Right cardiac atrium (tissue), 5 donors: ENCODE measurements at regions not wholly inside any gene's neighbourhood (a gene's known extent, or its start where the extent isn't known, plus 50 kb on each side); places are given as distances from the start of the nearest gene placed in this dataset.
A peak's percentile ranks its signal among the peaks of the same experiment; 100 is the strongest.
"Not testable (repeated sequence)": the region's sequence is repeated elsewhere in the genome, so short reads cannot be mapped to it uniquely, and the experiment has no call there.

ENCODE experiments used
- ATAC-seq, 2 donors: fragments of 200-7000 bp; cut with Tn5 transposase; one replicate each; pipeline versions ENCODE4 v1.8.0 to v1.9.1; 2020; ENCODE audit warnings: moderate library complexity in 2 of 2, mild to moderate bottlenecking in 1 of 2
- DNase-seq, 3 donors: peaks; one replicate each; pipeline ENCODE4 v3.0.0-alpha.2; 2020
- H3K27ac ChIP-seq: one replicate; pipeline ENCODE4 v1.5.1; 2013; ENCODE audit warnings: mild to moderate bottlenecking, low read length, control low read depth, moderate library complexity
- H3K27me3 ChIP-seq: one replicate; pipeline ENCODE4 v1.6.1; 2013; ENCODE audit not compliant: control insufficient read depth, insufficient read depth
- H3K4me1 ChIP-seq: one replicate; pipeline ENCODE4 v1.6.1; 2013; ENCODE audit warnings: low read length; ENCODE audit not compliant: control insufficient read depth, insufficient read depth
- H3K4me3 ChIP-seq: one replicate; pipeline ENCODE4 v1.5.1; 2013; ENCODE audit warnings: low read length, control low read depth
- H3K9me3 ChIP-seq: one replicate; pipeline ENCODE4 v1.6.1; 2013; ENCODE audit warnings: low read length; ENCODE audit not compliant: control insufficient read depth
- WGBS: extraction: QIAGEN DNeasy Blood & Tissue Kit; methylation state at CpG from one replicate; pipeline ENCODE4 v1.1.7; 2013; 5-methylcytosine and 5-hydroxymethylcytosine counted together
- intact Hi-C, 4 donors: fragments of 100-400 bp; cut with DNase I; formaldehyde crosslinking; loops; one replicate each; pipeline versions ENCODE4 v1.11.0 to v1.14.0; 2022 to 2023
- donor health status: healthy with polysubstance abuse.
- donor health status: DM: no; HTN: yes; CAD: no.
- donor health status: DM: no; HTN: no; CAD: no.
- donor health status: DM: no; HTN: yes; CAD: no; lungs with severe emphysema.
- donor health status: DM: yes; HTN: yes; CAD: no.

GRCh38 chrX:85543866-85544265, 164.4 kb upstream of the POF1B start:
- 49% methylated on average over 3 of the region's 3 CpGs for whole genome bisulfite sequencing
- no peak overlapping the region for H3K27ac ChIP-seq
- DNase-seq (no peak), ATAC-seq (no peak)
- no peak overlapping the region for H3K4me3 ChIP-seq
- no peaks in the 10 kb centered on the region for H3K4me1 ChIP-seq
- no peaks in the 10 kb centered on the region for H3K9me3 ChIP-seq
- intact Hi-C loops: loop anchor here in 1 of 4 donors (10.0 kb wide), 1 partner anchor 439 kb away; no protein-coding TSS in a partner anchor
- no peaks in the 10 kb centered on the region for H3K27me3 ChIP-seq

- H3K4me1 ChIP-seq, ATAC-seq, intact Hi-C loops, H3K27ac ChIP-seq, H3K4me3 ChIP-seq, H3K27me3 ChIP-seq, H3K9me3 ChIP-seq: not testable (repeated sequence)
- 92% methylated on average over 17 of the region's 17 CpGs for WGBS
- DNase-seq: peak in 1 of 3 donors; percentile 27
These were observed 149.7 kb upstream of the POF1B start for GRCh38 chrX:85529141-85529540.

- DNase-seq (no peak), ATAC-seq (no peak)
- Histone ChIP-seq H3K9me3 (no peaks in the 10 kb centered on the region), H3K4me1 (no peaks in the 10 kb centered on the region), H3K27me3 (no peaks in the 10 kb centered on the region), H3K4me3 (no peak overlapping the region), H3K27ac (no peak overlapping the region)
- 71% methylated on average over 2 of the region's 2 CpGs for WGBS
- intact Hi-C loops: no loop called here
These were observed 138.7 kb upstream of the POF1B start for GRCh38 chrX:85517994-85518718.

- H3K27ac ChIP-seq: no peak overlapping the region
- WGBS: 46% methylated on average over 3 of the region's 3 CpGs
- intact Hi-C loops: no loop called here
- no peaks in the 10 kb centered on the region for H3K9me3 ChIP-seq
- ATAC-seq (no peak), DNase-seq (no peak)
- H3K4me3 ChIP-seq: no peak overlapping the region
- H3K4me1 ChIP-seq: no peaks in the 10 kb centered on the region
- H3K27me3 ChIP-seq: no peaks in the 10 kb centered on the region
These were observed 136.7 kb upstream of the POF1B start for GRCh38 chrX:85516131-85516530.

GRCh38 chrX:85506871-85507270, 127.4 kb upstream of the POF1B start:
- no peak overlapping the region for H3K4me3 ChIP-seq
- H3K4me1 ChIP-seq: no peaks in the 10 kb centered on the region
- H3K27me3 ChIP-seq: no peaks in the 10 kb centered on the region
- intact Hi-C loops: no loop called here
- ATAC-seq (no peak), DNase-seq (no peak)
- 66% methylated on average over 2 of the region's 2 CpGs for WGBS
- H3K9me3 ChIP-seq: no peaks in the 10 kb centered on the region
- H3K27ac ChIP-seq: no peak overlapping the region

- no peaks in the 10 kb centered on the region for H3K9me3 ChIP-seq
- H3K27ac ChIP-seq: no peak overlapping the region
- H3K27me3 ChIP-seq: no peaks in the 10 kb centered on the region
- H3K4me3 ChIP-seq: no peak overlapping the region
- intact Hi-C loops: no loop called here
- DNase-seq (no peak), ATAC-seq (no peak)
- 73% methylated on average over 2 of the region's 2 CpGs for WGBS
- no peaks in the 10 kb centered on the region for H3K4me1 ChIP-seq
These were observed 126.3 kb upstream of the POF1B start for GRCh38 chrX:85505801-85506200.

GRCh38 chrX:85504381-85504780, 124.9 kb upstream of the POF1B start:
- Histone ChIP-seq H3K9me3 (no peaks in the 10 kb centered on the region), H3K4me1 (no peaks in the 10 kb centered on the region), H3K27me3 (no peaks in the 10 kb centered on the region), H3K27ac (no peak overlapping the region), H3K4me3 (no peak overlapping the region)
- 65% methylated on average over 1 of the region's 1 CpG for WGBS
- DNase-seq (no peak), ATAC-seq (no peak)
- intact Hi-C loops: no loop called here

- Histone ChIP-seq H3K9me3 (no peaks in the 10 kb centered on the region), H3K27me3 (no peaks in the 10 kb centered on the region), H3K27ac (no peak overlapping the region), H3K4me1 (no peaks in the 10 kb centered on the region), H3K4me3 (no peak overlapping the region)
- intact Hi-C loops: no loop called here
- no peak for ATAC-seq
- DNase-seq: no peak
- 75% methylated on average over 6 of the region's 6 CpGs for WGBS
These were observed 124.0 kb upstream of the POF1B start for GRCh38 chrX:85503258-85504158.

- 62% methylated on average over 3 of the region's 3 CpGs for WGBS
- no peak for ATAC-seq
These were observed 121.9 kb upstream of the POF1B start for GRCh38 chrX:85501349-85501748.

GRCh38 chrX:85499400-85499799, 119.9 kb upstream of the POF1B start:
- ATAC-seq (no peak), DNase-seq (no peak)
- Histone ChIP-seq H3K4me1 (no peaks in the 10 kb centered on the region), H3K9me3 (no peaks in the 10 kb centered on the region), H3K27ac (no peak overlapping the region), H3K27me3 (no peaks in the 10 kb centered on the region), H3K4me3 (no peak overlapping the region)
- 62% methylated on average over 1 of the region's 1 CpG for WGBS
- intact Hi-C loops: no loop called here

More at GRCh38 chrX:85501349-85501748, 121.9 kb upstream of the POF1B start:
- Histone ChIP-seq H3K9me3 (no peaks in the 10 kb centered on the region), H3K27ac (no peak overlapping the region), H3K4me3 (no peak overlapping the region), H3K4me1 (no peaks in the 10 kb centered on the region), H3K27me3 (no peaks in the 10 kb centered on the region)
- DNase-seq: no peak
- intact Hi-C loops: no loop called here

GRCh38 chrX:85493821-85494220, 114.4 kb upstream of the POF1B start:
- no peak overlapping the region for H3K27ac ChIP-seq
- WGBS: 76% methylated on average over 3 of the region's 3 CpGs

More at GRCh38 chrX:85493821-85494220, 114.4 kb upstream of the POF1B start:
- Histone ChIP-seq H3K4me1 (no peaks in the 10 kb centered on the region), H3K27me3 (no peaks in the 10 kb centered on the region), H3K4me3 (no peak overlapping the region), H3K9me3 (no peaks in the 10 kb centered on the region)
- ATAC-seq: no peak
- no peak for DNase-seq
- intact Hi-C loops: no loop called here
